HEK293T (cell line): ENCODE measurements at regions not wholly inside any gene's neighbourhood (a gene's known extent, or its start where the extent isn't known, plus 50 kb on each side); places are given as distances from the start of the nearest gene placed in this dataset.

ENCODE experiments used
- CTCF ChIA-PET: fragments of 350-600 bp; formaldehyde crosslinking; extraction: SDS; loops from one replicate; lab custom pipeline; 2021; ENCODE audit warnings: antibody characterized with exemption, inconsistent platforms; lab: Yijun Ruan, JAX
- POLR2A ChIA-PET: fragments of 350-600 bp; formaldehyde crosslinking; extraction: SDS; loops from one replicate; lab custom pipeline; 2020; ENCODE audit warnings: antibody characterized with exemption, inconsistent platforms; lab: Yijun Ruan, JAX
- DNase-seq: peaks from one replicate; pipeline ENCODE4 v3.0.0; 2012; ENCODE audit warnings: mixed read lengths; ENCODE audit errors: extremely low spot score
- ARNT ChIP-seq: fragments of 450-650 bp; IDR thresholded peaks from 2 replicates; pipeline ENCODE4 v1.6.1; 2017; ENCODE audit warnings: mild to moderate bottlenecking
- BHLHE40 ChIP-seq: fragments of 450-650 bp; IDR thresholded peaks from 2 replicates; pipeline ENCODE4 v1.6.1; 2016; ENCODE audit warnings: mild to moderate bottlenecking, moderate library complexity, borderline replicate concordance
- CTBP1 ChIP-seq: fragments of 450-650 bp; IDR thresholded peaks from 2 replicates; pipeline ENCODE4 v1.6.1; 2016; ENCODE audit warnings: borderline replicate concordance
- ELF4 ChIP-seq: fragments of 450-650 bp; IDR thresholded peaks from 2 replicates; pipeline ENCODE4 v1.6.1; 2017; ENCODE audit warnings: antibody characterized with exemption
- FOXA1 ChIP-seq: fragments of 450-650 bp; IDR thresholded peaks from 2 replicates; pipeline ENCODE4 v1.6.1; 2016; ENCODE audit warnings: mild to moderate bottlenecking
- FOXK2 ChIP-seq: fragments of 450-650 bp; IDR thresholded peaks from 2 replicates; pipeline ENCODE4 v1.6.1; 2016; ENCODE audit warnings: mild to moderate bottlenecking
- FOXM1 ChIP-seq: fragments of 450-650 bp; IDR thresholded peaks from 2 replicates; pipeline ENCODE4 v1.6.1; 2017; ENCODE audit warnings: mild to moderate bottlenecking, borderline replicate concordance
- HDGF ChIP-seq: fragments of 450-650 bp; IDR thresholded peaks from 2 replicates; pipeline ENCODE4 v1.6.1; 2017; ENCODE audit warnings: antibody characterized with exemption, borderline replicate concordance
- L3MBTL2 ChIP-seq: fragments of 450-650 bp; conservative IDR thresholded peaks from 2 replicates; pipeline ENCODE4 v1.6.1; 2016; ENCODE audit warnings: mild to moderate bottlenecking
- LEF1 ChIP-seq: fragments of 450-650 bp; IDR thresholded peaks from 2 replicates; pipeline ENCODE4 v1.6.1; 2017; ENCODE audit warnings: mild to moderate bottlenecking, borderline replicate concordance
- NFRKB ChIP-seq: fragments of 450-650 bp; IDR thresholded peaks from 2 replicates; pipeline ENCODE4 v1.6.1; 2016; ENCODE audit warnings: mild to moderate bottlenecking, moderate library complexity
- PKNOX1 ChIP-seq: fragments of 450-650 bp; IDR thresholded peaks from 2 replicates; pipeline ENCODE4 v1.6.1; 2016
- SP1 ChIP-seq: fragments of 450-650 bp; IDR thresholded peaks from 2 replicates; pipeline ENCODE4 v1.6.1; 2017
- SUZ12 ChIP-seq: fragments of 450-650 bp; IDR thresholded peaks from 2 replicates; pipeline ENCODE4 v1.6.1; 2016; ENCODE audit warnings: mild to moderate bottlenecking
- TARDBP ChIP-seq: fragments of 450-650 bp; IDR thresholded peaks from 2 replicates; pipeline ENCODE4 v1.6.1; 2016
- ZNF384 ChIP-seq: fragments of 450-650 bp; IDR thresholded peaks from 2 replicates; pipeline ENCODE4 v1.6.1; 2016

DNA sequence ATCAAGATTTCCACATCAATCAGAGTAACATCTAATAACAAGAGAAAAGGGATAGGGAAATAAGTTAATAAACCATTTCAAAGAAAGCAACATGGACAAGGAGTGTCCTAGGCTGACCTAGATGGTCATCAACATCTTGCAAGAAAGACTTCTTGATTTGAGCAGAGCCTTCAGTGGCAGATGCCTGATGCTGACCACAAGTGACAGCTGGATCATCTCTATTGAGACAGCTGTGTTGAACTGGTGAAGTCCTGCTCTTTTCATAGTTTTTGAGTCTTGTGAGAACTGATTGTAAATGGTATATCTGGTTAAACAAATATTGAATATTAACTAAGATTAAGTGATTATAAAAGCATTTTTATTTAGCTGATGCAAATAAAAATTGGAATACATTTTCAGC is 1083.6 kb upstream of the LRFN5 start:
- TF ChIP-seq TARDBP (no peak), BHLHE40 (no peak), L3MBTL2 (no peak), ZNF384 (no peak), HDGF (no peak), FOXK2 (no peak), PKNOX1 (no peak), SP1 (no peak), CTBP1 (no peak), FOXA1 (no peak)
- CTCF ChIA-PET: no interaction called here
- DNase-seq: no peak
- POLR2A ChIA-PET: no interaction called here

- ChIA-PET POLR2A (no interaction called here), CTCF (no interaction called here)
- TF ChIP-seq ARNT (no peak), SP1 (no peak), NFRKB (no peak), BHLHE40 (no peak), LEF1 (no peak), L3MBTL2 (no peak), FOXM1 (no peak), SUZ12 (no peak), FOXA1 (no peak), FOXK2 (no peak), HDGF (no peak), ELF4 (no peak), TARDBP (no peak), ZNF384 (no peak)
- no peak for DNase-seq
These were observed 1062.2 kb upstream of the FBXO33 start for GRCh38 chr14:40494483-40494882.

DNA sequence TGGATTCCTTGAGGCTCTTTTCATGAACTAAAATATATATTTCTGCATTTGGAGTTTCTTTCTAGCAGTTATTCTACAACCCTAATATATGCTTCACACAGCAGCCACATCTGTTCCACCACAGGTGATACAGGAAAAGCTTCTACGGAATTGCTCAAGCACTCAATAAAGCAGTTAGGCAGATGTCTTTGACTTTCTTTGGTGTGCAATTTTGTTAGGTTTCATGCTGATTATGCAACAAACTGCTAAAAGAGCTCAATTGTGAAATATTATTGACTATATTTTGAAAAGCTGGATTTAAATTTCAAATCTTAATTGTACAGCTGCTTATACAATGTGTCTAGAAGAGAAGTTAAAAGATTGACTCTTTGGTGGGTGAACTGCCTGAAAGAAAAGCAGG is 1055.6 kb upstream of the FBXO33 start:
- TF ChIP-seq FOXK2: no peak
- no peak for TF ChIP-seq NFRKB
- TF ChIP-seq ZNF384: no peak
- no peak for TF ChIP-seq ELF4
- TF ChIP-seq CTBP1: no peak
- no peak for TF ChIP-seq FOXM1
- no peak for TF ChIP-seq HDGF
- TF ChIP-seq BHLHE40: no peak
- no peak for TF ChIP-seq L3MBTL2
- no peak for TF ChIP-seq LEF1
- POLR2A ChIA-PET: no interaction called here
- DNase-seq: no peak
- CTCF ChIA-PET: no interaction called here

DNA sequence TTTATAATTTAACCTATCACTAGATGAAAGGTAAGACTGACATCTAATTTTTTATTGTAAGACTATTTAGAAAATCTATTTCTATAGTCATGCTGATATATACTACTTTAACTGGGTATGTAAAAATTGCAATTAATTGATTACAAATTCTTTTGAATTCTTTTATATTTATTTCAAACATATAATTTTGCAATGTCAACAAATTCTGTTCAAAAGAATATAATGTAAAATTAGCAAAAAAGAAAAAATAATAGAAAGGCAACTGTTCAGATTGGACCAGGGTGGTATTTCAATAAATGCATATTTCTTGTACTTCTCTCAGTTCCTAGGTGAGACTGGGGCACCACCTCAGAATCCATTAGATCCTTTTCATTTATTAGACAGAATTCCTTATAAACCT is 1053.5 kb upstream of the FBXO33 start:
- no peak for DNase-seq
- ChIA-PET POLR2A (no interaction called here), CTCF (no interaction called here)
- no peak for TF ChIP-seq L3MBTL2
- TF ChIP-seq FOXA1: no peak
- TF ChIP-seq NFRKB: no peak
- TF ChIP-seq TARDBP: no peak
- TF ChIP-seq BHLHE40: no peak
- TF ChIP-seq ELF4: no peak

GRCh38 chr14:40476005-40476404 is 1043.8 kb upstream of the FBXO33 start:
- TF ChIP-seq FOXK2 (no peak), ELF4 (no peak), SUZ12 (no peak)
- no peak for DNase-seq
- ChIA-PET POLR2A (no interaction called here), CTCF (no interaction called here)

DNA sequence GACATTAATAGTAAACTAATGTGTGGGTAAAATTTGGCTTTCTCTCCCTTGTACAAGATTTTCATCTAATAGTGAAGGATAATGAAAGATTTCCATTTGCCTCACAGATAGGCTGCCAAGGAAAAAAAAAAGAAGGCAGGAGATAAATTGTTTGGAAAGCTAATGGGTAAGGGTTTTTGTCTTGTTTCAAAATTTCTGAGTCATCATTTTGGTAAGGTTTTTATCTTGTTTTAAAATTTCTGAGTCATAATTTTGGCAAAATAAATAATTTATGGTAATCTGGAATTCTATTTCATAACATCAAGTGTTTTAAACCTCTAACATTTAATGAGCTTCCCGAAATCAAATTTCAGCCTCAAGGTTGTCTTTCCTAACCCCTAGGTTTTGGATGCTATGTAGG is 1035.7 kb upstream of the FBXO33 start:
- POLR2A ChIA-PET: no interaction called here

GRCh38 chr14:40464531-40464930 is 1032.3 kb upstream of the FBXO33 start:
- TF ChIP-seq L3MBTL2 (no peak), SP1 (no peak), LEF1 (no peak), ELF4 (no peak), BHLHE40 (no peak), HDGF (no peak), SUZ12 (no peak), NFRKB (no peak), PKNOX1 (no peak)
- no peak for DNase-seq
- ChIA-PET POLR2A (no interaction called here), CTCF (no interaction called here)

More for the DNA sequence above, 1035.7 kb upstream of the FBXO33 start:
- DNase-seq: no peak
- no peak for TF ChIP-seq NFRKB
- no peak for TF ChIP-seq LEF1
- TF ChIP-seq SUZ12: no peak
- TF ChIP-seq FOXK2: no peak
- TF ChIP-seq CTBP1: no peak
- no peak for TF ChIP-seq ZNF384
- no peak for TF ChIP-seq ELF4
- no peak for TF ChIP-seq ARNT
- TF ChIP-seq PKNOX1: no peak
- no peak for TF ChIP-seq FOXM1
- no peak for TF ChIP-seq BHLHE40
- TF ChIP-seq FOXA1: no peak
- CTCF ChIA-PET: no interaction called here
